ENCODE measurements at regions not wholly inside any gene's neighbourhood (a gene's known extent, or its start where the extent isn't known, plus 50 kb on each side); places are given as distances from the start of the nearest gene placed in this dataset.

DNA sequence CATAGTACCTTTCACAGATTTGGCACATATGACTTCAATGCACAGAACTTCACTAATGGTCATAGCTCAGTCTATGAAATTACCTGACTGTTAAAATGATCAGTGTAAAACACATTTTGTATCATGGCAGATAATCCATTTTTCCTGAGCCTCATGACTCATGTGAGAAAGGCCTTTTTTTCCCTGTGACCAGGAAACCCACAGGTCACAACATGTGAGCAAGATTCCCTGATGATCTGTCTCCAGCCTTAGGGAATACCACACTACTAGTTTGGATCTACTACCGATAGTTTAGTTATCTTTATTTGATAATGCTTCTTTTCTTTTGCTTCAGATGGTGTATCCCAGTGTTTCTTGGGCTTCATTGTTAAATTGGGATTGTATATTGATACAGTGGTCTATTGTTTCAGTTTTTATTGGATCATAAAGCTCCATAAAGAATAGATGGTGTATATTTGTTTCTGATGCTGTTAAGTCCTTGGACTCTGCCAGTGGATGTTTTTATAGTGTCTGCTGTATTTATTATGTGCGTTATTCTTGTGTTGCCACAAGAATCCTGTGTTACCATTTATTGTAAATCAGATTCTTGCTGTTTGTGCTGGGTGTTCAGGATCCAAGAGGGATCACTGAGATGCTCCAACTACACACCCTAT, 248.7 kb upstream of the PELI2 start:
- no peak for TF ChIP-seq CTCF (conservative IDR thresholded peaks at IDR 0.05)
- TF ChIP-seq ZFX (IDR thresholded peaks at IDR 0.05), result no peak
